ENCODE measurements at regions not wholly inside any gene's neighbourhood (a gene's known extent, or its start where the extent isn't known, plus 50 kb on each side); places are given as distances from the start of the nearest gene placed in this dataset.

- POLR2A ChIA-PET = no interaction called here
- no peaks in the 10 kb centered on the region for H3K27me3 Mint-ChIP-seq
Observed at GRCh38 chr14:42572032-42572431, 965.4 kb downstream of the LRFN5 start.

DNA sequence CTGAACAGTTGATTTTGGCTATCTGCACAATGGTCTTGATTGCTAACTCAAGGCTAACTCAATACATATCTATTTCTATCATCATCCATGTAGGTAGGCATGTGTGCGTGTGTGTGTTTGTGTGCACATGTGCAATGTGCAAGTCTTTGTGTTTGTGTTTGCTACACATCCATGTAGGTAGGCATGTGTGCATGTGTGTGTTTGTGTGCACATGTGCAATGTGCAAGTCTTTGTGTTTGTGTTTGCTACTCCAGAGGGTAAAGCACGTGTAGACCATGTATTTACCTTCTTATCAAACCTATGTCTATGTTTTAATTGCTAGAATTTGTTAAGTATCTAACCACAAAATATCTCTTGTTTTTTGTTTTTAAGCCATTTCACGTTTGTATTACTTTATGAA, 962.6 kb downstream of the LRFN5 start:
- H3K9ac ChIP-seq (ENCODE audit: low read length) = no peak overlapping the region
- TF ChIP-seq EZH2 (IDR thresholded peaks at IDR 0.05; ENCODE audit: borderline replicate concordance, insufficient read depth, low read depth, low read length, poor library complexity, severe bottlenecking) = no peak
- no peak for TF ChIP-seq CTCF (IDR thresholded peaks at IDR 0.05)
- no peaks in the 10 kb centered on the region for H3K79me2 ChIP-seq (ENCODE audit: control insufficient read depth, insufficient read depth, low read length)
- ATAC-seq (ENCODE audit: low read depth) = no peak
- H3K4me1 ChIP-seq (ENCODE audit: control insufficient read depth in 2 of 2, insufficient read depth in 2 of 2, low read length in 2 of 2) = no peaks in the 10 kb centered on the region
- H3K4me2 ChIP-seq (replicated peaks; ENCODE audit: low read depth, low read length, poor library complexity, severe bottlenecking) = no peak overlapping the region
- no peak overlapping the region for H2AFZ ChIP-seq (ENCODE audit: insufficient read depth, low read depth, low read length, poor library complexity, severe bottlenecking)
- intact Hi-C loops (cut with micrococcal nuclease) = no loop called here
- no peaks in the 10 kb centered on the region for H3K27me3 ChIP-seq (replicated peaks in 1 of 4; ENCODE audit: control extremely low read depth in 1 of 4, control insufficient read depth in 3 of 4, insufficient read depth in 4 of 4, low read length in 3 of 4)
- Mint-ChIP-seq H3K27me3 (no peaks in the 10 kb centered on the region), H3K4me3 (no peak overlapping the region), H3K4me1 (no peaks in the 10 kb centered on the region), H3K27ac (no peak overlapping the region), H3K9me3 (ENCODE audit: insufficient read depth) (peaks cover 2% of the 10 kb centered on the region)
- H3K4me3 ChIP-seq (ENCODE audit: control extremely low read depth in 1 of 5, extremely low read depth in 1 of 5, insufficient read depth in 1 of 5, low read depth in 2 of 5, low read length in 4 of 5) = no peak overlapping the region
- no peak overlapping the region for H3K27ac ChIP-seq (ENCODE audit: low read length in 2 of 2)
- no peaks in the 10 kb centered on the region for H4K20me1 ChIP-seq (ENCODE audit: control insufficient read depth, insufficient read depth, low read length, poor library complexity, severe bottlenecking)
- no CpG with 5 or more reads among the region's 3 CpGs for WGBS (ENCODE audit: insufficient coverage)
- POLR2A ChIA-PET = no interaction called here
- no peaks in the 10 kb centered on the region for H3K36me3 ChIP-seq (replicated peaks in 1 of 2; ENCODE audit: control extremely low read depth in 1 of 2, control insufficient read depth in 1 of 2, extremely low read depth in 1 of 2, insufficient read depth in 2 of 2, low read length in 1 of 2)
- H3K9me3 ChIP-seq (ENCODE audit: control extremely low read depth in 1 of 3, control insufficient read depth in 2 of 3, insufficient read depth in 1 of 3, low read length in 2 of 3) = peaks cover 0 to 16% (median 0%) of the 10 kb centered on the region in 3 donors
- DNase-seq = no peak
- CTCF ChIA-PET = no interaction called here

More at GRCh38 chr14:42572032-42572431, 965.4 kb downstream of the LRFN5 start:
- no peak overlapping the region for H2AFZ ChIP-seq (ENCODE audit: insufficient read depth, low read depth, low read length, poor library complexity, severe bottlenecking)
- H3K79me2 ChIP-seq (ENCODE audit: control insufficient read depth, insufficient read depth, low read length) = no peaks in the 10 kb centered on the region
- Mint-ChIP-seq H3K4me1 (no peaks in the 10 kb centered on the region), H3K9me3 (ENCODE audit: insufficient read depth) (peaks cover 10% of the 10 kb centered on the region), H3K4me3 (no peak overlapping the region), H3K27ac (no peak overlapping the region)
- ATAC-seq (ENCODE audit: low read depth) (no peak), DNase-seq (no peak)
- TF ChIP-seq CTCF (IDR thresholded peaks at IDR 0.05) = no peak
- no peak for TF ChIP-seq EZH2 (IDR thresholded peaks at IDR 0.05; ENCODE audit: borderline replicate concordance, insufficient read depth, low read depth, low read length, poor library complexity, severe bottlenecking)
- no peak overlapping the region for H3K9ac ChIP-seq (ENCODE audit: low read length)
- no peaks in the 10 kb centered on the region for H3K36me3 ChIP-seq (replicated peaks in 1 of 2; ENCODE audit: control extremely low read depth in 1 of 2, control insufficient read depth in 1 of 2, extremely low read depth in 1 of 2, insufficient read depth in 2 of 2, low read length in 1 of 2)
- WGBS (ENCODE audit: insufficient coverage) = no CpG with 5 or more reads among the region's 2 CpGs
- H3K27me3 ChIP-seq (replicated peaks in 1 of 4; ENCODE audit: control extremely low read depth in 1 of 4, control insufficient read depth in 3 of 4, insufficient read depth in 4 of 4, low read length in 3 of 4) = no peaks in the 10 kb centered on the region
- H4K20me1 ChIP-seq (ENCODE audit: control insufficient read depth, insufficient read depth, low read length, poor library complexity, severe bottlenecking) = no peaks in the 10 kb centered on the region
- CTCF ChIA-PET = no interaction called here
- no peaks in the 10 kb centered on the region for H3K4me1 ChIP-seq (ENCODE audit: control insufficient read depth in 2 of 2, insufficient read depth in 2 of 2, low read length in 2 of 2)
- no peak overlapping the region for H3K27ac ChIP-seq (ENCODE audit: low read length in 2 of 2)
- H3K4me3 ChIP-seq (ENCODE audit: control extremely low read depth in 1 of 5, extremely low read depth in 1 of 5, insufficient read depth in 1 of 5, low read depth in 2 of 5, low read length in 4 of 5) = no peak overlapping the region
- intact Hi-C loops (cut with micrococcal nuclease) = no loop called here
- H3K4me2 ChIP-seq (replicated peaks; ENCODE audit: low read depth, low read length, poor library complexity, severe bottlenecking) = no peak overlapping the region
- peaks cover 1 to 16% (median 3%) of the 10 kb centered on the region in 3 donors for H3K9me3 ChIP-seq (ENCODE audit: control extremely low read depth in 1 of 3, control insufficient read depth in 2 of 3, insufficient read depth in 1 of 3, low read length in 2 of 3)

Measured in B cell (primary cell).